Eye (tissue), 1 donor: ENCODE measurements at regions not wholly inside any gene's neighbourhood (a gene's known extent, or its start where the extent isn't known, plus 50 kb on each side); places are given as distances from the start of the nearest gene placed in this dataset.
A peak's percentile ranks its signal among the peaks of the same experiment; 100 is the strongest.
"Not testable (repeated sequence)": the region's sequence is repeated elsewhere in the genome, so short reads cannot be mapped to it uniquely, and the experiment has no call there.

Experiments used
- DNase-seq: peaks from one replicate; pipeline ENCODE4 v3.0.0-alpha.2; 2015

DNA sequence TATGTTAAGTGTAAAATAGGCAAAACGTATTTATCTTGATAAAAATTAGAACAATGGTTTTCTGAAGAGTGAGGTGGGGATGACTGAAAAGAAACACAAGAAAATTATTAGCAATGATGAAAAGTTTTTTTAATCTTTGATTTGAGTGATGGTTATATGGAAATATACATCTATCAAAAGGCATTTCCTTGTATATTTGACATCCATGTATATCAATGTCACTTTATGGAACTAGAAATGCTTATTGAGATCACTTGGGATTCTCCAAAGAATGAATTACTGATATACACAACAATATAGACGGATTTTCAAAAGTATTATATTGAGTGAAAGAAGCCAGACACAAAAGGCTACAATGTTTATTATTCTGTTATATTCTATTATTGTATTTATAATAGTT, 1042.0 kb upstream of the POT1 start:
- DNase-seq = no peak

DNA sequence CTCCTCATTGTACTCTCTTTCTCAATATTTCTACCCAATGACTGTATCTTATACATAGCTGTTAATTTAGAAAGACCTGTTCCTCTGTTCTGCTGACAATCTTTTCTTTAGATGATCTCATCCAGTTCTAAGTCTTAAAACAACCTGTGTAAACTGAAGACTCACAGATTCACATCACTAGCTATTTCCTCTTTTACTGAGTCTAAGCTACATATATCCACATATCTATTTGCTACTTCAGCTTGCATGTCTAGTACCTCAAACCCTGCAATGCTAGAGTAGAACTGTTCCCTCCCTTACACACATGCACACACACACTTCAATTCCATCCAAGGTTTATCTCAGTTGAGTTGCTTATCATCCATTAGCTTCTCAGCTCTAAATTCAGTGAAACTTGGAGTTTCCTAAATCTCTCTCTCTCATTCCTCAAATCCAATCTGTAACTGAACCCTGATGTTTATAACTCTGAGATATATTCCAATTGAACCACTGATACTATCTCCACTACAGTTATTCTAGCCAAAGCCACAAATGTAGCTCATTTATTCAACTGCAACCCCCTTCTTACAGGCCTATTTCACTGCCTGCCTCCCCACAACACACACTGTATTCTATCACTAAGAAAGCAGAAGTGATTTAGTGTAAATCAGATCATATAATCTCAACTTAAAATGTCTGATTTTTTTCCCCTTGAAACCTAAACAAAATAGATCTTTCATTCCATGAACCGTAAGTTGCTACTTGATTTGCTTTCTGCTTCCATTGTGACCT, 1036.8 kb upstream of the POT1 start:
- no peak for DNase-seq

DNA sequence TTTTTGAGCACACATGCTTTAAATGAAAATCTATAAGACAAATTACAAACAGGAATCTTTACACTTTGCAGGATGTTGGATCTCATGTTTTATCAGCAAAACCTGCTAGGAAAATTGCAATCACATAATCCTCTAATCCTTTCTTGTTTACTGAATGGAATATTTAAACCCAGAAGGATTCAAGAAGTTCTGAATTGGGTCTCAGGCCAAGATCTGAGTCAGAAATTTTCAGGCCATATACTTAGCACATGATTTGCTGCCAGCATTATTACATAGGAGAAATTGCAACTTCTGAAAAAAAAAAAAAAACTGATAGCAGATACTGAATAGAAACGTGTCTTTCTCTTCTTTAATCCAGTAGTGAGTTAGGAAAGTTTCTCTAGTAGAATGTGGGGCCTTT, 1005.3 kb upstream of the POT1 start:
- no peak for DNase-seq

DNA sequence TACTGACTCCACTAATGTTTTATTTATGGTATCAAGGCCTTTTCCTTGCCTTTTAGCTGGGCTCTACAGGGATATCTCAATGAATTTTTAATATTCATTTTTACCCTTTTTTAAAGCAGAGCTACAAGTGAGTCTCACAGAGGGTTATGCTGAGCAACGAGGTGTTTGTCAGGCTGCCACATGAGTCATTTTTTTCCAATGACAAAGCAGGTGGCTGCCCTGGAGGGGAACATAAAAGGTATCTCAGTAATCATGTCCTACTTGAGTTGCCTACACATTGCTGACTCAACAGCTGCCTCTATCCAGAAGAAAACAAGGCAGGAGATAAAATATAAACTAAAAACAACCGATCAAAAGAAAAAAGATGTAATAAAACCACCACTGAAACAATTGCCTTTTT, 1004.9 kb upstream of the POT1 start:
- peak; percentile 7 for DNase-seq

DNA sequence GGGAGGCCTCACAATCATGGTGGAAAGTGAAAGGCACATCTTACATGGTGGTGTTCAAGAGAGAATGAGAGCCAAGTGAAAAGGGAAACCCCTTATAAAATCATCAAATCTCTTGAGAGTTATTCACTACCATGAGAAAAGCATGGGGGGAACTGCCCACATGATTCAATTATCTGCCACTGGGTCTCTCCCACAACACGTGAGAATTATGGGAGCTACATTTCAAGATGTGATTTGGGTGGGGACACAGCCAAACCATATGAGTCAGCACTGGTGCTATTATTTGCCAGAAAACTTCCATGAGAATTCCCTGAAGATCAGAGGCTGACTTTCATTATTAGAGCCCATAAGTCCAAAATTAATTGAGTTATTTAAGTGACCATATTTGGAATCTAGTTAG, 1001.2 kb upstream of the POT1 start:
- DNase-seq = no peak

DNA sequence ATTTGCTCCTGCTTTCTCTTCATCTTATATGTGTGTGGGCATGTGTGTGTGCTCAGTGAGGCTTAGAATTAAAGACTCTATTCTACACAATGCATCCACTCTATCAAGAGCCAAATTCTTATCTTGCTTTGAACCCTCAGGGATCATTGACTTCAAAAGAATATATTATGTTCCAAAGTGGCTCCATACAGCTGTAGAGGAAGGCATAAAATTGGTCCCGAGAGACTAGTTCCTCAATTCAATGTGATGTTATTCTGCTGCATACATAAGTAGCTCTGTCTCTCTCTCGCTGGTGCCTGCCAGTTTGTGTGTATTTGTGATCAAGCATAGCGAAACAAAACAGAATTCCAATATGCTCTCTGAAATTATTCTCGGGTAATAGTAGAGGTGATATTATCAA, 997.9 kb upstream of the POT1 start:
- peak; percentile 53 for DNase-seq

DNA sequence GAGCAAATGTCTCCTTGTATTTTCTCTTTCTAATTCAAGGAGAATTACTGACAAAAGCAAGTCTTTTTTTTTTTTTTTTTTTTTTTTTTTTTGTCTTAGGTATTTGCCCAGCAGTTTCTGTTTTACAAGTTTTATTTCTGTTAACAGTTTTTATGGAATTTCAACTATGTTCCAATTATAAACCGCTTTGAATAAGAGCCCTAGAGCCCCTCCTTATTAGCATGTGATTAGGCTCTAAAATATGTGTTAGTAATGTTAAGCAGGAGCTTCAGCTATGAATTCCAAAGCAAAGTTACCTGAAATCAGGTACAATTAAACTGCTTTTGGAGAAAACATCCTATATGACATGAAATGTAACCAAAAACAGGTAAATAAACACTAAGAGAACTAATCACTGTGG, 997.0 kb upstream of the POT1 start:
- peak; percentile 3 for DNase-seq

DNA sequence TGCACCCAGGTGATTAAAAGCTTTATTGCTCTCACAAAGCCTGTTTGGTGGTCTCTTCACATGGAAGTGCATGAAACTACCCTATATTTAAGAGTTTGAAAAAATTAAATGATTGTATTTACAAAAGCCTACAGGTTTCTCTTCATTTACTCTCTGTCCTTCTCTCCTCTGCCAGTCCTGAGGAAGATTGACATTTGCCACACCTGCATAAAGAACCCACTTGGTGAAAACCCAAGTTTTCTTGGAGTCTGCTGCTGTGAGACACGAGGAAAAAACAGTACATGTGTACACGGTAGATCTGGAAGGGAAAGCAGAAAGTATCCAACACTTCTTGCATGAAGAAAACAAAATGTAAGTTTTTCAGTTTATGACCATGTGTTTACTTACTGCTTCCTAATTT, 994.4 kb upstream of the POT1 start:
- no peak for DNase-seq

DNA sequence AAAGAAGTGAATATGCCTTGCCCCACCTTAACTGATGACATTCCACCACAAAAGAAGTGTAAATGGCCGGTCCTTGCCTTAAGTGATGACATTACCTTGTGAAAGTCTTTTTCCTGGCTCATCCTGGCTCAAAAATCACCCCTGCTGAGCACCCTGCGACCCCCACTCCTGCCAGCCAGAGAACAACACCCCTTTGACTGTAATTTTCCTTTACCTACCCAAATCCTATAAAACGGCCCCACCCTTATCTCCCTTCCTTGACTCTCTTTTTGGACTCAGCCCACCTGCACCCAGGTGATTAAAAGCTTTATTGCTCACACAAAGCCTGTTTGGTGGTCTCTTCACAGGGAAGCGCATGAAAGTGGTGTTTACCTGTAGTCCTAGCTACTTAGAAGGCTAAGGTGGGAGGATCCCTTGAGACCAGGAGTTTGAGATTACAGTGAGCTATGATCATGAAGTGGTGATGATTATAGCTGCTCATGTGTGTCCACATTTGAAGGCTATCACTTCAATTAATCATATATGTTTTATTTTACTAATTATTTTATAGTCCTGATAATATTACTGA, 985.8 kb upstream of the POT1 start:
- DNase-seq = not testable (repeated sequence)

DNA sequence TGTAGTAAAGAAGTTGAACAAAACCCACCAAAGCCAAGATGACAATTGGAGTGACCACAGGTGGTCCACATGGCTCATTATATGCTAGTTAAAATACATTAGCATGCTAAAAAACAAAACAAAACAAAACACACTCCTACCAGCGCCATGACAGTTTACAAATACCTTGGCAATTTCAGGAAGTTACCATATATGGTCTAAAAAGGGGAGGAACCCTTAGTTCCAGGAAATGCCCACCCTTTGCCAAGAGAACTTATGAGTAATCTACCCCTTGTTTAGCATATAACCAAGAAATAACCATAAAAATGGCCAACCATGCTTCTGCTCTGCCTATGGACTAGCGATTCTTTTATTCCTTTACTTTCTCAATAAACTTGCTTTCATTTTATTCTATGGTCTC, 979.1 kb upstream of the POT1 start:
- DNase-seq = no peak

DNA sequence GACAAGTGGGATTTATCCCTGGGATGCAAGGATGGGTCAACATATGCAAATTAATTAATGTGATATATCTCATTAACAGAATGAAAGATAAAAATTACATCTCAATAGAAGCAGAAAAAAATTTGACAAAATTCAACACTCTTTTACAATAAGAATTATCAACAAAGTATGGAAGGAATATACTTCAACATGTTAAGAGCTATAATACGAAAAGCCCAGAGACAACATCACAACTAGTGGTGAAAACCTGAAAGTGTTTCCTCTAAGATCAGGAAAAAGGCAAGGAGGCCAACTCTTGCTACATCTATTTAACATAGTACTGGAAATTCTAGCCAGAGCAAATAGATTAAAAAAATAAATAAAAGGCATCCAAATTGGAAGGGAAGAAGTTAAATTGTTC, 970.0 kb upstream of the POT1 start:
- DNase-seq = no peak

DNA sequence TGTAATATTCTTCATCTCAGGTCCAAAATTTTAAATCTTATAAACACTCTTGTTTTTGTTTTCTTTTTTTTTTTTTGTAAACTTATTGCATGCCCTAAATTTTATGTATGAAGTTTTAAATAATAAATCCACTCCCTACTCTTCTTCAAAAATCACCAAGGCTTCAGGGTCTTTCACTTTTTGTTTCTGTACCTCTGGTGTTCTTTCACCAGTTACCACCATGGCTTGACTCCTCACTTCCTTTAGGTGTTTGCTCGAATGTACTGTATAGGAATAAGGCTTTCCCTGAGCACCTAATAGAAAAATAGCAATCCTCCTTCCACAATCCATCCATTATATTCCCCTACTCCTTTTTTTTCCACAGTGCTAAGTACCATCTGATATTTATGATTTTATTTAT, 962.8 kb upstream of the POT1 start:
- DNase-seq = no peak

DNA sequence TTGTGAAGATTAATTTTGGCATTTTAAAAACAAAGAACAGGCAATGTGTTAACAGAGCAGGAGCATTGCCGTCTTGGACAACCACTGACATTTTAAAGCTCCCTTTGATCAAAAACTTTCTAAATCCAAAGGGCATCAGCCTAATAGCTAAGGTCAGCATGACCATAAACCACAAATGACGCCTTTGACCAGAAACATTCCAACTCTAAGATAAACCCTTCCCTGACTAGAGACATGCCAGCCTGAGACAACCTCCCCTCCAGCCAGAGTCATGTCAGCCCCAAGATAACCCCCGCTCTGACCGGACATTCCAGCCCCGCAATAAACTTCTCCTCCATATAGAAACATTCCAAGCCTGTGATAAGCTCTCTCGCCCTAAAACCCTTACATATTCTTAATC, 949.4 kb upstream of the POT1 start:
- DNase-seq = no peak

DNA sequence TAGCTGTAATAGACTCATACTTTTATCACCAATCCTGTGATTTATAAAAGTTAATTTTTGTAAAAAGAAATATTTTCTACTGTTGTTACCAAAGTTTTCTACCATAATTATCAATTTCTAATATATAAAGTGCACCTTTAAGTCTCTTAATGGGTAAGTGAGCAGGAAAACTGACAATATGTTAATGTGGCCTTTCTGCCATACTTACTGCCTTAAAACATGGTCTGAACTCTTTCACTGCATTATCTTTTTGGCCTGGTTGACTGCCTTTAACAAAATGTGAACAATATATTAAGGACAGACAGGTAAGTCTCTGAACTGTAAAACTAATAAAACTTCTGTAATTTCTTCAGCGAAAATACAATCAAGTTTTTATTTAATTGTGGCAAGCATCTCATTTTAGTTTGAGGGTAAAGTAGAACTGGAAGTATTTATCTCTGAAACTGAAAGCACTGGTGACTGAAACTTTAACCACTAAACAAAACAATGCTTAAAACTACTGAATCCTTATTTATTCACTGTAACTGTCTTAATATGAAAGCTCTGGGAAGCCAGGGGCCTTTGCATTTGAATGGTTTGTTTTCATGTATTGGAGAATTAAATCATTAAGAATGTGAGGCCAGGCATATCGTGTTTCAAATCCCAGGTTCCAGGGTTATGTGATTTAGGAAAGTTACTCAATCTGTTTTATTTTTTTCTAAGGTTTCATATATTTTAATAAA, 948.8 kb upstream of the POT1 start:
- no peak for DNase-seq

DNA sequence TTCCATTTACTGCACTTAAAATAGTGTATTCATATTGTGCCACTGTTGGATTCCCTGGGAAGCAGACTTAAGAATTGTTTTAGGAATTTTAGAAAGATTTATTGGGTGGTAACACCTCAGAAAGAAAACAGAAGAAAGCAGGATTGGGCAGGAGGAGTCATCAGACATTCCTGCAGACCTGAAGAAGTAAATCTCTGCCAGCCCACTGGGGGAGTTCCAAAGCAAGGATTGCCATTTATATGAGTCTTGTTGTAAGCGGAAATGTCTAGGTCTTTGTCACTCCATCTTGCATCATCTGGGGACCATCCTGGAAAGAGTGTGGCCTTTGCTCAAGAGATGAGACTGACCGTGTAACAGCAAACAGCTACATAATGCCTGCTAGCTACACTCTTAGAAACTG, 947.6 kb upstream of the POT1 start:
- no peak for DNase-seq

DNA sequence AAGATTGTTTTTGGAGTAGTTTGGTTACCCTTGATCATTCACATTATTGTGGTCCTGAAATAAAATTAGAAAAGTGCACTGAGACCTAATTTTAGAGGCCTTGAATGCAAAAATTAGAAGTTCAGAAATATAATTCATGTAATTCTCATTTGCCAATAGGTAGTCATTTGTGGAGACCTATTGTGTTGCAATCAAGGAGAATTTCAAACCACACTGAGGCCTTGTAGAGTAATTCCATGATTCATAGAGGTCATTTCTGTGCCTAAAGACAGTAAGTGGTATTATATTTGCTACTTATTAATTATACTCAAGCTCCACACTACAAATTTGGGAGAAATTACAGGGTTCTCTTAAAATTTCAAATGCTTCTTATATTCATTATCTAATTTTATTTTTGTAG, 946.8 kb upstream of the POT1 start:
- DNase-seq = no peak

DNA sequence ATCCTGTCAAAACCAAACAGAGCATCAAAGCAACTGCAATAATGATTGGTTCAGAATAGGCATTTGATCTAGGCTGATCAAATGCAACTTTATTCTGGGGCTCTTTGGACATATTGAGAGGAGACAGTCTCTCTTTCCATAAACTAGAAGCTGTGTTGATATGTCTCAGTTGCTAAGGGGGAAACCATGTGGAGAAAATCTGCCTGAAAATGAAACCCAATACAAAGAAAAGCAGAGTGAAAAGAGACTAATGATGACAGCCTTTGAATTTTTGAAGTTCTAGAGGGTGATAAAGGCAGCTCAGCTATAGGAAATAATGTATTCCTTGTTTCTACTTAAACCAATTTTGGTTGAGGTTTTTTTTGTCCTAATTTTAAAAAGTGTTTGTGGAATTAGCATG, 941.8 kb upstream of the POT1 start:
- no peak for DNase-seq

DNA sequence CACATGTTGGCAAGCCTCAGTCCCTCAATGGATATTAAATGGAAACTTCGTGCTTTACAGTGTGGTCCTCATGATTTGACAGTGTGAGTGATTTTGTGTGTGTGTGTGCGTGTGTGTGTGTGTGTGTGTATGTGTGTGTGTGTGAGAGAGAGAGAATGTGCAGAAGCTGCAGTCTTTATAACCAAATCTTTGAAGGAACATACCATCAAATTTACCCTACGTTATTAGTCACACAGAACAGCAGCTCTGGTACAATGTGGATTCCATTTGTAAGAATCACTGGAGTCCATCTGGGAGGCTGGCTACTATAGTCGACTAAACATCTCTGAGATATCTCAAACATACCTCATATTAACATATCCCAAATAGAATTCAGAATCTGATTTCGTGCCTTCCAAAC, 928.0 kb upstream of the POT1 start:
- no peak for DNase-seq

DNA sequence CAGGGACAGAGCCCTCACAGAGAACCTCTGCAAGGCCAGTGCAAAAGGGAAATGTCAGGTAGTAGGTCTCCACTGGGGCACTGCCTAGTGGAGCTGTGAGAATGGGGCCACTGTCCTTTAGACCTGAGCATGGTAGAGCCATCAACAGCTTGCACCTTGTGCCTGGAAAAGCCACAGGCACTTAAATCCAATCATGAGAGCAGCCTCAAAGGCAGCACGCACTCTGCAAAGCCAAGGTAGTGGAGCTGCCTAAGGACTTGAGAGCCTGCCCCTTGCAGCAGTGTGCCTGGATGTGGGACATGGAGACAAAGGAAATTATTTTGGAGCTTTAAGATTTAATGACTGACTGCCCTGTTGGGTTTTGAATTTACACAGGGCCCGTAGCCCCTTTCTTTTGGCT, 918.5 kb upstream of the POT1 start:
- no peak for DNase-seq

DNA sequence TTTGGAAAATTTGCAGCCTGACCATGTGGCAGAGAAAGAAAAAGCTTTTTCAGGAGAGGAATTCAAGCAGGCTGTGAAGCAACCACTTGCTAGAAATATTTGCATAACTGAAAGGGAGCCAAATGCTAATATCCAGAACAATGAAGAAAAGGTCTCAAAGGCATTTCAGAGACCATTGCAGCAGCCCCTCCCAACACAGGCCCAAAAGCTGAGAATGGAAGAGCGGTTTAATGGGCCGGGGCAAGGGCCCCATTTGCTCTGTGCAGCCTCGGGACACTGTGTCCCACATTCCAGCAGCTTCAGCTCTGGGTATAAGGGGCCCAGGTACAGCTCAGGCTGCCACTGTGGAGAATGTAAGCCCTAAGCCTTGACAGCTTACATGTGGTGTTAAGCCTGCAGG, 918.1 kb upstream of the POT1 start:
- DNase-seq = no peak

DNA sequence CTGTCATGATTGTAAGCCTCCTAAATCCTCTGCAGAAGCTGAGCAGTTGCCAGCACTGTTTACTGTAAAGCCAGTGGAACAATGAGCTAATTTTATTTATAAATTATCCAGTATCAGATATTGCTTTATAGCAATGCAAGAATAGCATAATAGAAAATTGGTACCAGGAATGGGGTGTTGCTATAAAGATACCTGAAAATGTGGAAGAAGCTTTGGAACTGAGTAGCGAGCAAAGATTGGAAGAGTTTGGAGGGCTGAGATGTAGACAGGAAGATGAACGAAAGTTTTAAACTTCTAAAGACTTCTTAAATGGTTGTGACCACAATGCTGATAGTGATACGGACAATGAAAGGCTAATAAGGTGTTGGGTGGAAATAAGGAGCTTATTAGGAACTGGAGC, 917.4 kb upstream of the POT1 start:
- no peak for DNase-seq

DNA sequence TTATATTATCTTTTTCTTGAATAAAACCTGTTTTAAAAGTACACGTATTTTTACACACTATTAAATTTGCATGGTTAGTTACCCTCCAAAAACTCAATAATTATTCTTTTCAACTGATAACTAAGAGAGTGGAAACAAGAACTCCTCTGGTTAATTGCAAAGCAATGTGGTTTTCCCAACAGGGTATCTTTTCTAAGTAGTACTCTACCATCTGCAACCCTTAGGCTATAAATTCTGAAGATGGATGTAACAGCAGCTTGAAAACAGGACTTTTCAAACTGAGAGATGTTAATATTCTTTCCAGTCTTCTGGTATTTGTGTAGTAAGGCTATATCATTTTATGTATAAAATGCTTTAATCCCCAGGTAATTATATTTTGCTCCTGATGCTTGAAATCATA, 916.1 kb upstream of the POT1 start:
- DNase-seq = no peak

DNA sequence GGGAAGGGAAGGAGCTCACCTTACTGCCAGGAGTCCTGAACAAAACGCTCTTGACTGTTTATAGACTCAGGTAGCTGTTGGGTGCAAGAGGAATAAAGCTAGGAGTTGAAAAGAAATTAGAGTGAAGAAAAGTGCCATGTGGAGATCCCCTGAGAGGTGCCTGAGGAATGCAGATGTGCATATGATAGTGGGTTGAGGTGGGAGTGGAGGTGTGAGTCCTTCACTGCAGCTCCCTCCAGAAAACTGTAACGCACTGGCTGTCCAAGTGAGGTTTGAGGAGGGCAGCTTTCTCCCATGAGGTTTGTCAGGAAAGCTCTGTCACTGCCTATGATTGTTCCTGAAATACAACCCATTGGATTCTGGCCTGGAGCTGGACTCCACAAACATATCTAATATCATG, 904.8 kb upstream of the POT1 start:
- DNase-seq = no peak

DNA sequence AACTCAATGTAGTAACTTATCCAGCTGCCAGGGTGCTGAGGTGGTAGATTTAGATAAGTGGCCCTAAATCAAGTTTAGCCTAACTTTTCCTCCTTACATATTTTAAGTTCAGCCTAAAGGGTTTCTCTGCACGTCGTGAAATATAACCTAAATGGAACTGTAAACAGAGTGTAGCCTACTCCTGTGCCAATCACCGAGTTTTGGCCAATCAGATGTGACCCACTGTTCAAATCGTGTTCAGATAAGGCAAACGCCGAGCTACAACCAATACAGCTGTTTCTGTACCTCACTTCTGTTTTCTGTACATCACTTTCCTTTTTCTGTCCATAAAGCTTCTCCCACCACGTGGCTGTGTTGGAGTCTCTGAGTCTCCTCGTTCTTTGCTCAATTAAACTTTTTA, 904.2 kb upstream of the POT1 start:
- no peak for DNase-seq

DNA sequence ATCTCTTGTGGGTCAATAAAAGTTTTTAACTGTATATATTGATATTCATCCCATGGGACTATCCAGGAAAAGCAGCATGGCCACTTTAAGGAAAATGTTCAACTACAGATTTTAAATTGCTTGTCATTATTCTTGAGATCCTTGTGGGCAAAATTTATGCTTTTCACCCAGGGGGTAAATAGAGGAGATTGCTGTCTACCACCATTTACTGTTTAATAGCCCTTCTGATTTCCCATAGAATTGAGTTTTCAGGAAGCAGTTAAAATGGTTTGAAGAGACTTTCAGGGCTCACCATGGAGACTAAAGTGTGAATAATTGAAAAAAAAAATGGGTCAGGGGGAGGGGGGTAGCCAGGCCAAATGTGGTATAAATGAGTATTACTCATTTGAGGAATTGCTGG, 901.1 kb upstream of the POT1 start:
- DNase-seq = no peak
